ENCODE measurements at regions not wholly inside any gene's neighbourhood (a gene's known extent, or its start where the extent isn't known, plus 50 kb on each side); places are given as distances from the start of the nearest gene placed in this dataset.

GRCh38 chr11:122264121-122264520 lies 148.1 kb upstream of the BLID start:
- dilution Hi-C loops (cut with HindIII; ENCODE audit: low sequenced_read_pairs, unreplicated experiment): no loop called here
- DNase-seq (no peak), ATAC-seq (ENCODE audit: low read depth) (no peak)
- Histone ChIP-seq H3K79me1 (ENCODE audit: low read depth in 1 of 2, low read length in 2 of 2) (no peaks in the 10 kb centered on the region), H2AK9ac (replicated peaks; ENCODE audit: low read depth, low read length, poor library complexity) (no peak overlapping the region), H3K36me3 (ENCODE audit: control insufficient read depth, insufficient read depth, low read length) (peaks cover 13% of the 10 kb centered on the region), H4K5ac (ENCODE audit: low read depth, low read length) (no peak overlapping the region), H3K27ac (ENCODE audit: insufficient read depth, low read length) (no peak overlapping the region), H3K9me3 (ENCODE audit: control insufficient read depth, insufficient read depth, low read length) (0 out of 2 replicates have a peak, but pooled peaks cover 2% of the 10 kb centered on the region), H3K4me2 (ENCODE audit: low read depth, low read length) (no peak overlapping the region), H2BK5ac (ENCODE audit: low read depth, low read length, poor library complexity, severe bottlenecking) (no peak overlapping the region), H3K4ac (ENCODE audit: low read depth, low read length) (no peak overlapping the region), H3K27me3 (ENCODE audit: control insufficient read depth, insufficient read depth, low read length) (no peaks in the 10 kb centered on the region), H2AK5ac (ENCODE audit: low read depth, low read length) (no peak overlapping the region), H2BK20ac (ENCODE audit: low read depth, low read length) (no peak overlapping the region), H4K20me1 (ENCODE audit: insufficient read depth, low read length) (no peaks in the 10 kb centered on the region), H3K9ac (ENCODE audit: low read depth, low read length) (no peak overlapping the region), H2BK120ac (ENCODE audit: low read depth, low read length) (no peak overlapping the region), H2AFZ (replicated peaks; ENCODE audit: low read length, poor library complexity) (no peak overlapping the region), H3K18ac (ENCODE audit: low read depth, low read length) (no peak overlapping the region), H2BK15ac (ENCODE audit: low read depth, low read length) (no peak overlapping the region), H4K8ac (ENCODE audit: low read depth in 2 of 2, low read length in 2 of 2) (no peak overlapping the region), H4K91ac (ENCODE audit: insufficient read depth, low read depth, low read length) (no peak overlapping the region), H3K14ac (replicated peaks; ENCODE audit: low read depth, low read length) (no peak overlapping the region), H3K9me1 (ENCODE audit: insufficient read depth, low read length) (no peaks in the 10 kb centered on the region), H3K23ac (ENCODE audit: low read depth, low read length) (no peak overlapping the region), H3K4me1 (ENCODE audit: control insufficient read depth, insufficient read depth, low read length) (peaks cover 4% of the 10 kb centered on the region; the same call in 1 of the 2 replicates), H3K56ac (ENCODE audit: extremely low read depth, insufficient read depth, low read length) (no peak overlapping the region), H3K4me3 (ENCODE audit: insufficient read depth, low read depth, low read length) (no peak overlapping the region)
- BruUV-seq (replicated peaks): no TSS peak
- in situ Hi-C loops (cut with MboI; ENCODE audit: low sequenced_read_pairs): no loop called here
- WGBS, 2 experiments (ENCODE audit: extremely low coverage in 2 of 2, insufficient read length in 1 of 2): 92% methylated on average over 4 of the region's 4 CpGs; no CpG with 5 or more reads in 1 of the 2 experiments
- ChIA-PET POLR2A (ENCODE audit: unreplicated experiment) (no interaction called here), CTCF (no interaction called here)
- intact Hi-C loops (cut with micrococcal nuclease): no loop called here
- no peak for TF ChIP-seq MXI1 (IDR thresholded peaks at IDR 0.05; ENCODE audit: borderline replicate concordance, low read depth, low read length)
- TF ChIP-seq FOS (IDR thresholded peaks at IDR 0.05; ENCODE audit: low read depth, low read length): no peak
- TF ChIP-seq RAD21 (IDR thresholded peaks at IDR 0.05; ENCODE audit: low read length): no peak
- TF ChIP-seq CHD1 (IDR thresholded peaks at IDR 0.05; ENCODE audit: low read depth, low read length): no peak
- no peak for TF ChIP-seq BHLHE40 (IDR thresholded peaks at IDR 0.05; ENCODE audit: low read depth, low read length)
- no peak for TF ChIP-seq USF2 (IDR thresholded peaks at IDR 0.05; ENCODE audit: low read depth, low read length)
- no peak for TF ChIP-seq MAFK (IDR thresholded peaks at IDR 0.05; ENCODE audit: low read depth, low read length)
- TF ChIP-seq RCOR1 (IDR thresholded peaks at IDR 0.05; ENCODE audit: insufficient replicate concordance, low read length): no peak
- no peak for TF ChIP-seq NFE2L2 (IDR thresholded peaks at IDR 0.05; ENCODE audit: low read depth, low read length)
- TF ChIP-seq MAZ (IDR thresholded peaks at IDR 0.05; ENCODE audit: borderline replicate concordance, low read depth, low read length): no peak
- TF ChIP-seq POLR2A (IDR thresholded peaks at IDR 0.05; ENCODE audit: low read depth, low read length): no peak
- no peak for TF ChIP-seq CEBPB (IDR thresholded peaks at IDR 0.05; ENCODE audit: low read depth, low read length)
- no peak for TF ChIP-seq RFX5 (IDR thresholded peaks at IDR 0.05; ENCODE audit: low read depth, low read length)
- no peak for TF ChIP-seq SMC3 (IDR thresholded peaks at IDR 0.05; ENCODE audit: low read depth, low read length)
- no peak for TF ChIP-seq ELK1 (IDR thresholded peaks at IDR 0.05; ENCODE audit: borderline replicate concordance, low read depth, low read length)
- TF ChIP-seq CTCF (conservative IDR thresholded peaks at IDR 0.05; ENCODE audit: low read depth, low read length): no peak
